GM21423 (cell line): ENCODE measurements at regions not wholly inside any gene's neighbourhood (a gene's known extent, or its start where the extent isn't known, plus 50 kb on each side); places are given as distances from the start of the nearest gene placed in this dataset.

Experiments used
- ATAC-seq: cut with Tn5 transposase; IDR thresholded peaks from one replicate; pipeline ENCODE4 v1.9.1; 2021; ENCODE audit warnings: mild to moderate bottlenecking, moderate library complexity; ENCODE audit not compliant: unreplicated experiment

DNA sequence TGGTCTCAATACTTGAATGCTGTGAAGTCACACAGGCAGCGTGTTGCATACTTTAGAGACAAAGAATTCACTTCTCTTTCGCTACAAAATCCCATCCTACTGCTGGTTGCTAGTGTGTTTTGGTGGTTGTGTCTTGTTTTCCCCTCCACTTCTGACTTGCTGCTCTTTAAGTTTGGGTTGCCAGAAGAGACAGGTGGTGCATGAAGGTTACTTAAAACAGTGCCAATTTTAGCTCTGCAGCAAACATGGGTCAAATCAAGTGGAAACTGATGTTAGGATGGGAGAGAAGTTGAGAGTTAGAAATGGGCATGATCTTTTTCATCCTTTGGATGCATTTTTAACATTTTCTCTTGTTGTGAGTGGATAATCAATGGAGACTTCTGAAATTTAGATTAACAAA, 136.2 kb upstream of the KCNH7 start:
- ATAC-seq: no peak

DNA sequence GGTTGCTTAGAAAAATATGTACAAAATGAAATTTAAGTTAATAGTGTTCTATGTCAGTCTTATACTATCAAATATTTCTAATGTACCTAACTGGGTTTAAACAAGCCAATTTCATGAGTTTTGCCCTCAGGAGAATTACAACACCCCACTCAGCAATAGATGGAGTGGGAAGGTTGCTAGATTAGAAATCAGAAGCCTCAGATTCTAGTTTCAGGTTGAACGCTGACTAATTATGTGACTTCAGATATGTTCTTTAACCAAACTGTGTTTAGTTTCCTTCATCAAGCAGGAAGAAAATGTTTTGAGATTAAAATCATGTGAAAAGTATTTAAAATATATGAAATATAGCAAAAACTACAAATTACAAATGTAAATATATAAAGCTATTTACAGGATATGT, 133.8 kb upstream of the KCNH7 start:
- no peak for ATAC-seq

DNA sequence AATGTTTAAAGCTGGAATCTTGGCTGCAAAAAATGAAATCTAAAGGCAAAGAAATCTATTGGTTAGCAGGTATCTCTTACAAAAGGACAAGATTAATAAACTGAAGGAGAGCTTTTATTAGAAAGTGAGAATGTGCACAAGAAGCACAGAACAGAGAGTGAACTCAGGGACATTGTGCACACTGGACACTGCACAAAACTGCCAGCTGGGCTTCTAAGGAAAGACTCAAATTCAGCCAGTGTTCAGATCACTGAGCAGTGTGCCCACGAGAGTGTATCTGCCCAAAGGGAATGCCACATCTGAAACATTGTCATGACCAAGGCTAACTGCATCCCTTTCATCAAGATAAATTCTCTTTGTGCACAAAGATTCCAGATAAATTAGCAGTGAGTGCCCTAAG, 129.7 kb upstream of the KCNH7 start:
- ATAC-seq: no peak

DNA sequence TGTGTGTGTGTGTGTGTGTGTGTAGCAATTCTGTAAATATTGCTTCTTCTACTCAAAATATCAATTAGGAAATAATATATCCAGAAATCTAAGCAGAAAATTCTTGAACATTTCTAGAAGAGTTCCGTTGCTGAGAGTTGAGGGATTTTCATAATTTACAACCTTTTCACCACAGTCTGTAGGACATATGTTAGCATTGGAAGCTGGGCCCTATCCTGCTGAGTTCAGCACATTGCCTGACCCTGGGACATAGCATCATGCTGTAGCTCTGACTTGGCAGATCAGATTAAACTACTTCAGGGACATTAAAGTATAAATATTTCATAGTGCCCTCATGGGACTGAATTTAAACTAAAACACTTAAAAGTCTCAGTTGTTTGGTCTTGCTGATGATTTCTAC, 129.2 kb upstream of the KCNH7 start:
- ATAC-seq: no peak

- no peak for ATAC-seq
Measured at GRCh38 chr2:162967147-162967546, 128.6 kb upstream of the KCNH7 start.

GRCh38 chr2:162965191-162965590, 126.6 kb upstream of the KCNH7 start:
- no peak for ATAC-seq

- no peak for ATAC-seq
Measured at GRCh38 chr2:162964513-162964912, 125.9 kb upstream of the KCNH7 start.

DNA sequence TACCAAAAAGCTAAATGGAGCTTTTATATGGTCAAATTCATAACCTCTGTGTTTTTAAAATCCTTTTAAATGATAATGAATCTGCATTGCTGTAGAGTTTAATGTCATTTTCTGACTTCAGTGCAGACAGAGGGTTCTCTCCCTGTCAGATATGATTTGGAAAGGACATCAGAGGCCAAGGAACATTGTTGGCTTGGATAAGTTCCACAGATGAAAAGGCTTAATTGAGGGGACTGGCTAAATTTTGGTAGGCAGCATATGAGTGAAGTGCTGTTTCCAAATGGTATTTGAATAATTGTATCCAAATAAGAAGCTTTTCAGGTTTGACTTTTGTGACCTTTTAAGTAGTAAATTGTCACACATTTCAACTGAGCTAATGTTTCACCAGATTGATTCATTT, 124.6 kb upstream of the KCNH7 start:
- no peak for ATAC-seq

DNA sequence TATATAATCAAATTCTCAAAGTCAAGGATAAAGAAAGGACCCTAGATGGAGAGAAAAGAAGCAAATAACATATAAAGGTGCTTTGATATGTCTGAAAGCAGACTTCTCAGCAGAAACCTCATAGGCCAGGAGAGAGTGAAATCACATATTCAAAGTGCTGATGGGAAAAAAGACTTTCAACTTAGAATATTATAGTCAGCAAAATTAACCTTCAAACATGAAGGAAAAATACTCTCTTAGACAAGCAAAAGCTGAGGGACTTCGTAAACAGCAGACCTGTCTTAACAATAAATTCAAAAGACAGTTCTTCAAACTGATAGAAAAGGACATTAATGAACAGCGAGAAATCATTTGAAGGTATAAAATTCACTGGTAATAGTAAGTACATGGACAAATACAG, 107.2 kb upstream of the KCNH7 start:
- no peak for ATAC-seq

DNA sequence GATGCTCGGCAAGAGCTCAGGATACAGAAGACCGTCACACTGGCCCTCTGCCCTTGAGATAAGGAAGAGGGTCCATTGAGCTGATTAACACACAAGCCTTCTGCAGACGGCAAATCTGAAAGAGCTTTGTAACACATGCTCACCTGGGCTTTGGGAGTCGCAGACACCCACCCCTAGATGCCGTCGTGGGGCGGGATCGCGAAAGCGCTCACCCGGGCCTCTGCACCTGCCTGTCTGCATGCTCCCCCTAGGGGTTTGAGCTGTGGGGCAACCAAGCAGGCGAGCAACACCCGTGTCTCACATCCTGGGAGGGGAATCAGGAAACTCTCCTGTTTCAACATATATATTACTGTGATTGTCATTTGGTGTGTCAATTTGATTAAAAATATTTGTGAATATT, 99.8 kb upstream of the KCNH7 start:
- ATAC-seq: no peak

- no peak for ATAC-seq
Measured at GRCh38 chr2:162934191-162934590, 95.6 kb upstream of the KCNH7 start.

DNA sequence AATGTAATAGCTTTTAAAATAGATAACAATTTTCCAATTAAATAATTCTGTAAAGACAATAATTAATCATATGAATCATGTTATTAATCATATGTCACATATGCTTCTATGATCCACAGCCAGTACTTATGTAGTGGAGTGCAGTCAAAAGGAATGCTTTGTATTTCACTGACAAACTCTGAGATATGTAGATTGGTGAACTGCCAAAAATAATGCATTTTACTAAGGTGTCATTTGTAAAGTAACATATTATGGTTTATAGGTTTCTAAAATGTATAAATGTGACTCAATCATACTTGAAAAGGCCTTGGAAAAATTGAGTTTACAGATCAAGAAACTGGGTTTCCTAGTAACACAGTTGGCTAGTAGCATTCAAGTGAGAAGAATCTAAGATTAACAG, 93.8 kb upstream of the KCNH7 start:
- ATAC-seq: no peak

DNA sequence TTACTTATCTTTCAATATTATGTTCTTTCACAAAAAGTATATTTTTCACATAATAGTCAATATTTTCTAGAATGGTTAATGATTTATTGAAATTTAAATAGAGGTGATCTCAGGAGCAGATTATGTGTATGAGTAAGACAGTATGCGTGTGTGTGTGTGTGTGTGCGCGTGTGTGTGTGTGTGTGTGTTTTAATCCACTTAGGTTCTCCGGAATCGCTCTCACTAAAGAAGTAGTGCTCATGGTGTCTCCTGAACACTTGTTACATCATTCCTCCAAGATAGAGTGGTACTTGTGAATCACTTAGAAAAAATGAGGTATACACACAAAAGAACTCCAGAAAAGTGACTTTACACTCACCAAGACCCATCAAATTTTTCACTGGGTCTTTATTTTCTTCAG, 91.0 kb upstream of the KCNH7 start:
- no peak for ATAC-seq

GRCh38 chr2:162928356-162928755, 89.8 kb upstream of the KCNH7 start:
- ATAC-seq: no peak

GRCh38 chr2:162926907-162927306, 88.3 kb upstream of the KCNH7 start:
- no peak for ATAC-seq

DNA sequence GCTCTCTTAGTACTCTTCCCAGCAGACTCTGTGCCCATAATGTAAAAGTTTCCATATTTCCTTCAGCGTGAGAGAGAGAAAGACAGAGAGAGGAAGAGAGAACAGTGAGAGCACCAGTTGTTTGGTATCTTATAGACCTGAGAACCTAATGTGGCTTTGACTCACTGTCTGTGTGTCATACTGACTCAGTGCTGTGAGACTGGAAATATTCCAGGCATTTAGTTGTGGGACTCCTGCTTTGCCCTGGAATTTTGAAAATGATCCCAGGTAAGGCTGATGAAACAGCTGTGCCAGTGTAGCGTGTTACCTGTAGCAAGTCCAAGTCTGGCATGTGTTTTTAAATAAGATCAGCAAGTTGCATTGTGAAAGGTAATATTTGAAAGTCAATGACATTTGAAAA, 87.9 kb upstream of the KCNH7 start:
- no peak for ATAC-seq

GRCh38 chr2:162925595-162925994, 87.0 kb upstream of the KCNH7 start:
- ATAC-seq: no peak

DNA sequence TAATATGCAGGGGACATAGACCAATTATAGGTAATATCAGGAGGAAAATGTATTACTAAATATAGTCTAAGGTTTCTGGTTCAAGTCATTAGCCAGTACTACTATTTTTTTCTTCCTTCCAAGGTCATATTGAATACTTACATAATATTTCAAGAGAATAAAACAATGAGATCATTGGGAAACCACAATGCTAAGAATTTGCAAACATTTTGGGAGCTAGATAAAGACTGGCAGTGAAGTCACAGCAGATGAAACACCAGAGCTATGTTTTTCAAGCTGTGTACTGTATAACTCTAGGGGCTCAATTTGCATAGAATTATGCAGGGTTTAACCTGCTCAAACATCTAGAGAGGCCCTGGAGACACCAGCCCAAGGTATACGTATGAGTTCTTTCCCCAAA, 80.5 kb upstream of the KCNH7 start:
- no peak for ATAC-seq

DNA sequence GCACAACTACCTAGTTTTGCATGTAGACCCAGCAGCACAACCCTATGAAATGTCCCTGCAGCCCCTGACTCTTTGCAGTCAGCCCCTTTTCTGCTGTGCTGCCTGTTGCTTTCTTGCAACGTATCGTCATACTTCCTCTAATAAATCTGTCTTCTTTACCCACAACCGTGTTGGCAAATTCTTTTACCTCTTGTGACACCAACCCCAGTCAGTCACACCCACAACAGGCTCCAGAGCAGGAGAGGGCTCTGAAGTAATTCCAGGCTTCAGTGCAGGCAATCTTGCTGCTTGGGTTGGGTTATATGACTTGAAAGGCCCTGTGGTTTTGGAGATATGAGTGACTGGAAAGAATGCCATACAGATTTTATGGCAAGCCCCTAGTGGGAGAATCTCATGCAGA, 79.1 kb upstream of the KCNH7 start:
- ATAC-seq: no peak

DNA sequence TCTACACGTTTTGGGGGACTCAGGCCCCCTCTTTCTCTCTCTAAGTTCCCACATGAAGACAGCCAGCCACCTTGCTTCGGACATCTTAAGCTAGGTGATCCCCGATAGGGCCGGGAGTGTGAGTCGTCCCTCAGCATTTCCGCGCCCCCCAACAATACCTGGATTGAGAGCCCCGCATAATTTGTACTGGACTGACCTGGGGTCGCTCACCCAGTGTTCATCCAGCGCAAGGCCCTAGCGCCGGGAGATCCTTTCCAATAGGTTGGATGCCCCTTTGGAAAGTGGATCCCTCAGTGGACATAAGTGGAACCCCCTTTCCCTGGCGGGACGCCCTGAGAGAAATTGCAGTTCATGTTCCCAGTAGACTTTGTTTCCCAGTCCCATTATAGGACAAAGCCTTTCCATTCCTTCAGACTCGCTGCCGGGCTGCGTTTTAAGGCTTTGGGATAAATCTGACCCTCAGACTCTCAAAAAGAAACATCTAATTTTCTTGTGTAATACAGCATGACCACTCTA, 77.8 kb upstream of the KCNH7 start:
- no peak for ATAC-seq

DNA sequence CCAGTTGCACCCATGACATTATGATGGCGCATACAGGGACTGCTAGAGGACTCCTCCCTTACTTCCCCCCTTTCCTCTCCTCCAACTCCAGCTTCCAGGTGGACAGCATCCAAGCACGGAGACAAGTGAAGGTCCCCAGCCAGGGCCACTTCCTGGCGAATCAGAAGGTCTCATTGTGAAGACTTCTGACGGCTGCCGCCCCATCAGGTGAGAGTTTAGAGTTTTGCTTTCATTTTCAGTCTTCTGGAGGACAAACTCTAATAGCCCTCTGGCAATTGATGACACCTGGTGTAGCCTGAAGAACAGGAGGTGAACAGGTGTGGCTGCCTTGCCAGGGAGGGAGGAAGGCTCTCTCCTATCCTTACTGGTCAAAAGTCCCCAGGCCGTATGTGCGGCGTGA, 77.3 kb upstream of the KCNH7 start:
- no peak for ATAC-seq

DNA sequence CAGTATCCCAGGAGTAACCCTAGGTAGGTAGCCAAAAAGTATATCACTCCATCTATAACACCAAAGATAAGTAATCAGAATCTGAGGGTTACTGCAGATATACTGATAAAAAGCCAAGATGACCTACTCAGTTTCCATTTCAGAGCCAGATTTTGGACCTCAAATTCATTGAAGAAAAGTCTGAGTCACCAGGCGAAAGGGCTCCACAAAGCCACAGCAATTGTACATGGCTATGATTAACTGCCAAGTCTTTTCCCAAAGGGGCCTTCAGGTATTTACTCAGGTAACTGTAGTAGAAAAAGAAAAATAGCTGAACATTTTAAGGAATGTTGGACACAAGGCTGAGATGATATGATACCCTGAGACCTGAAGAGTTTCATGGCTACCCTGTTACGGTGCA, 75.6 kb upstream of the KCNH7 start:
- ATAC-seq: no peak

- ATAC-seq: no peak
Measured at GRCh38 chr2:162912787-162913186, 74.2 kb upstream of the KCNH7 start.

GRCh38 chr2:162908567-162908966, 70.0 kb upstream of the KCNH7 start:
- no peak for ATAC-seq
